IPS-18a (cell line): ENCODE measurements at regions not wholly inside any gene's neighbourhood (a gene's known extent, or its start where the extent isn't known, plus 50 kb on each side); places are given as distances from the start of the nearest gene placed in this dataset.

Experiments
- H3K27ac ChIP-seq: one replicate; pipeline ENCODE4 v1.5.1; 2013; ENCODE audit warnings: low read length
- H3K27me3 ChIP-seq: one replicate; pipeline ENCODE4 v1.6.1; 2013; ENCODE audit warnings: mild to moderate bottlenecking, low read length; ENCODE audit not compliant: control insufficient read depth, insufficient read depth
- H3K36me3 ChIP-seq: one replicate; pipeline ENCODE4 v1.6.1; 2013; ENCODE audit warnings: low read depth, low read length; ENCODE audit not compliant: control insufficient read depth
- H3K4me1 ChIP-seq: one replicate; pipeline ENCODE4 v1.6.1; 2013; ENCODE audit warnings: low read depth, low read length; ENCODE audit not compliant: control insufficient read depth
- H3K4me3 ChIP-seq: one replicate; pipeline ENCODE4 v1.5.1; 2013; ENCODE audit warnings: low read length
- H3K9ac ChIP-seq: one replicate; pipeline ENCODE4 v1.6.1; 2013; ENCODE audit warnings: mild to moderate bottlenecking, low read length, moderate library complexity
- H3K9me3 ChIP-seq: one replicate; pipeline ENCODE4 v1.6.1; 2013; ENCODE audit warnings: low read depth, low read length; ENCODE audit not compliant: control insufficient read depth

DNA sequence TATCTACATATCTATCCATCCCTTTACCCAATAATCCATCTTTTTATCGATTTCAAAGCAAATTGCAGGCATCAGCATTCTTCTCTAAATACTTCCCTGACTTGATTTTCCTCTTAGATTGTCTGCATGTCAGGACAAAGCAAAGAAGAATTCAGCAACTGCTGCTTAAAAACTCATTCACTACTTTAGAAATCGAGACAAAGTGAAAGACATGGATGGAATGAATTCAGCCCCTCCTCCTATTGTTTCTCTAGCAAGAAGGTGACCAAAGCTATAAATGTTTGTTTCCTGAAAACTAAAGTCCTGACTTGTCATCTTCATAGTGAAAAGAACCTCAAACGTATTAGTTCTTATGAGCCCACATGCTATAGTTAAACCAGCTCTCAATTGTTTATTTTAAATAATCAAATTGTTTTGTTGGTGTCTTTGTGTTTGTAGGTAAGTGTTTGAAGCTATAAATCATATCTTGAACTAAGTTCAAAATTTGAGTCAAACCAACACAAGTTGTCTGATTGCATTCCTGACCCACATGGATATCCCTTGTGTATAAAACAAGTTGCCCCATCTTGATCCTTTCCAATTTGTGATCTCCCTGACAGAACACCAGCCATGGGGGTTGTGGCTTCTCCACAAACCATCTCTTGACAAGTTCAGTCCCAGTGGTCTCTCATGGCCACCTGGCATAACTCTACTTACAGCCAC lies 58.6 kb upstream of the ARHGAP5 start:
- peaks cover 8% of the 10 kb centered on the region for H3K9me3 ChIP-seq

DNA sequence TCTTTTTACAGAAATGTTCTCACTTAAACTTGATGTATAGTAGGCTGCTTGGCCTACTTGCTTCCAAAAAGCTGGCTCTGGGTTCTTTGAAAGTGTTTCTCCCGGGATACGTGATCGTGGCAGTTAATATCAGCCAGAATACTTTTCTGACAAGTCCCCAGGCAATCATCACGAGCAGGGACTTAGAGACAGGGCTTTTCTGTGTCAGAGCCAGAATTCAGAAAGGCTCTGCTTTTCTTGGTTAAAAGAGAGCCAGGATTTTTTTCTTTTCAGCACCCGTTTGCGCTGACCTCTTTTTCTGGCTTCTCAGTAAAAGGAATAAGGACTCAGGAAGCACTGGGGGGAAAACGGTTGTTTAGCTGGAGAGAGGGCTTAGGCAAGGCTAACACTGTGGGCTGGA lies 57.8 kb upstream of the ARHGAP5 start:
- H3K4me3 ChIP-seq, result no peak overlapping the region
- peaks cover 8% of the 10 kb centered on the region for H3K9me3 ChIP-seq

More for the DNA sequence above, 58.6 kb upstream of the ARHGAP5 start:
- no peaks in the 10 kb centered on the region for H3K27me3 ChIP-seq
- no peak overlapping the region for H3K9ac ChIP-seq
- H3K27ac ChIP-seq, result no peak overlapping the region
- H3K36me3 ChIP-seq, result no peaks in the 10 kb centered on the region
- H3K4me1 ChIP-seq, result no peaks in the 10 kb centered on the region
- H3K4me3 ChIP-seq, result no peak overlapping the region

DNA sequence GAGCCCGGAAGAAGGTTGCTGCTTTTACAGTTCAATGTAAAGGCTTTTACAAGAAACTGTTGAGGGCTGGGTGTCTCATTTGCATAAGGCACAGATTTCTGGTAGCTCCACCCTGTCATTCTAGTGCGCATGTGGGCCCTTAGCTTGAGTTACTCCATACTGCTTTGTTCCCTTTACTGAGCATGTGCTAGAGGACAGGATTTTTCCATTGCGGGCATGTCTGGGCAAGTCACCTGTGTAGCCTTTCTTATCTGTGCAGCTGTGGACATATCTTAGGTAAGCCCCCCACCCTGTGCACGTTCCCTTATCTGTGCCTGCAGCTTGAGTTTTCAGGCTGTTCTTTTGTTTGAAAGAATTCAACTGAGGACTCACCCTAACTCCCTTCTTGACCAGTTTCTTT lies 56.2 kb upstream of the ARHGAP5 start:
- Histone ChIP-seq H3K4me1 (no peaks in the 10 kb centered on the region), H3K27ac (no peak overlapping the region), H3K27me3 (no peaks in the 10 kb centered on the region), H3K9ac (no peak overlapping the region), H3K4me3 (no peak overlapping the region), H3K36me3 (no peaks in the 10 kb centered on the region), H3K9me3 (peaks cover 8% of the 10 kb centered on the region)

More for the DNA sequence above, 57.8 kb upstream of the ARHGAP5 start:
- Histone ChIP-seq H3K27ac (no peak overlapping the region), H3K9ac (no peak overlapping the region), H3K27me3 (no peaks in the 10 kb centered on the region), H3K4me1 (no peaks in the 10 kb centered on the region), H3K36me3 (no peaks in the 10 kb centered on the region)

DNA sequence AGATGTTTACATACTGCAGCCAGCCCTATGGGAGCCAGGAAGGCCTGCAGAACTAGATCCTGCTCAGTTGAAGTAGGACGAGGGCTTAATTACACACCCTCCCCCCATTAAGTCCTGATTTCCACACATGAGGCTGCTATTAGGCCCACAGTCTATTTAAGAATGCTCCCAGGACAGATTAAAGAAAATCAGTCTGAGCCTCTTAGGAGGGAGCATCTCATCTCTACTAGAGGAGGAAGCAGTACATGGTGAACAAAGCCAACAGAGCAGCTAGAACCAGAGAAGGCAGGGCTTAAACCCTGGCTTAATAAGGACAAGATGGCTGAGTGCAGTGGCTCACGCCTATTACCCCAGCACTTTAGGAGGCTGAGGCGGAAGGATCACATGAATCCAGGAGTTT lies 55.8 kb upstream of the ARHGAP5 start:
- Histone ChIP-seq H3K9me3 (peaks cover 8% of the 10 kb centered on the region), H3K27ac (no peak overlapping the region), H3K36me3 (no peaks in the 10 kb centered on the region), H3K4me1 (no peaks in the 10 kb centered on the region), H3K27me3 (no peaks in the 10 kb centered on the region), H3K9ac (no peak overlapping the region), H3K4me3 (no peak overlapping the region)

DNA sequence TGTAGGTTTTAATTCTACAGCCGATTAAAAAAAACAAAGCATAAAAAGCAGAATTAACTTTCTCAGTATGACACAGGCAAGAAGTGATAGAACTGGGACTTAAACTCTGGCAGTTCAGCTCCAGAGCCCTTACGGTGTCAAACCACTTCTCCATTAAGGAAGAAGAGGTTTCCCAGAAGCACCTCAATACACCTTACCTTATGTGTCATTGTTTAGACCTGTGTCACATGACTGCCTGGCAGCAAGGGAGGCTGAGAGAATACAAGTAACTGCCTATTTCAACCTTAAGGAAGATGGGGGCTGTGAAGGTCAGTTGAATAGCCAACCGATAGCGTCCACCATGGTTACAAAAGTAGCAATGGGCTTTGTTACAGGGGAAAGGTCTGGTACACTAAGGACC lies 54.6 kb upstream of the ARHGAP5 start:
- H3K27me3 ChIP-seq, result no peaks in the 10 kb centered on the region
- no peaks in the 10 kb centered on the region for H3K36me3 ChIP-seq
- H3K27ac ChIP-seq, result no peak overlapping the region
- H3K9me3 ChIP-seq, result peaks cover 8% of the 10 kb centered on the region
- H3K9ac ChIP-seq, result no peak overlapping the region
- H3K4me1 ChIP-seq, result no peaks in the 10 kb centered on the region
- H3K4me3 ChIP-seq, result no peak overlapping the region

DNA sequence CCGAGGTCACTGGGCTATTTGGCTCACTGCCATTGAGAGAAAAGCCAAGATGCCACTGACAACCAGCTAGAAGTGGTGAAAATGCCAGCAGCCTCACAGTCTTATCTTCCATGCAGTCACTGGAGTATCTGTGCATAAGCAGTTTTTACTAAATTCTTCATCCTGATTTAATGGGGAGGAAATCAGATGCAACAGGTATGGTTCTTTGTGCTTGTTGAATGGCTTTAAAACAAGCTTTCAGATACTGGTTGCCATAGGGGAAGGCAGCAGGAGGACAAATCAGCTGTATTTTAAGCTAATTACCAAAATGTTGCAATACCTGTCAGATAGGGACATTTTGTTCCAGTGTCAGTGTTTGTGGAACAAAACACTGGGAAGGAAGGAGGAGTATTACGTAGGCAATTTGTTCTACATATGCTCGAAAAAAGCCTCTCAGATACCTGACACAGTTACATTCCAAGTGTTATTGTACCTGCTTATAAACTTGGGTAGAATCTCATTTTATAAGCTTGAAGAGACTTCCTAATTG lies 54.1 kb upstream of the ARHGAP5 start:
- Histone ChIP-seq H3K36me3 (no peaks in the 10 kb centered on the region), H3K9me3 (peaks cover 8% of the 10 kb centered on the region), H3K9ac (no peak overlapping the region), H3K4me1 (no peaks in the 10 kb centered on the region), H3K27ac (no peak overlapping the region), H3K27me3 (no peaks in the 10 kb centered on the region), H3K4me3 (no peak overlapping the region)

DNA sequence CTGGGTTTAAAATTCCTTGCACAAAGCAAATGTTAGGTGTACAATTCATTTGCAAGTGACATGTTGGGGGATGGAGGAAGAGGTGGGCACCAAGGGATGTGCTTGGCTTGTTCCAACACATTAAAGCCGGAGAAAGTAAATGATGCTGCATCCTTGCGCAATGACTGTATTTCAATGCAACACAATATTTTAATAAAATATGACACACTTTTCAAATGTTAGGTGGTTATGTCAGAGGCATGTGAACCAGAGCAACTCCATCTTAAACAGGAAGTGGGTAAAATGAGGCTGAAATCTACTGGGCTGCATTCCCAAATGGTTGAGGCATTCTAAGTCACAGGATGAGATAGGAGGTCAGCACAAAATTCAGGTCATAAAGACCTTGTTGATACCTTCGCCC lies 53.6 kb upstream of the ARHGAP5 start:
- Histone ChIP-seq H3K4me1 (no peaks in the 10 kb centered on the region), H3K4me3 (no peak overlapping the region), H3K9me3 (peaks cover 8% of the 10 kb centered on the region), H3K27me3 (no peaks in the 10 kb centered on the region), H3K27ac (no peak overlapping the region), H3K36me3 (no peaks in the 10 kb centered on the region), H3K9ac (no peak overlapping the region)

DNA sequence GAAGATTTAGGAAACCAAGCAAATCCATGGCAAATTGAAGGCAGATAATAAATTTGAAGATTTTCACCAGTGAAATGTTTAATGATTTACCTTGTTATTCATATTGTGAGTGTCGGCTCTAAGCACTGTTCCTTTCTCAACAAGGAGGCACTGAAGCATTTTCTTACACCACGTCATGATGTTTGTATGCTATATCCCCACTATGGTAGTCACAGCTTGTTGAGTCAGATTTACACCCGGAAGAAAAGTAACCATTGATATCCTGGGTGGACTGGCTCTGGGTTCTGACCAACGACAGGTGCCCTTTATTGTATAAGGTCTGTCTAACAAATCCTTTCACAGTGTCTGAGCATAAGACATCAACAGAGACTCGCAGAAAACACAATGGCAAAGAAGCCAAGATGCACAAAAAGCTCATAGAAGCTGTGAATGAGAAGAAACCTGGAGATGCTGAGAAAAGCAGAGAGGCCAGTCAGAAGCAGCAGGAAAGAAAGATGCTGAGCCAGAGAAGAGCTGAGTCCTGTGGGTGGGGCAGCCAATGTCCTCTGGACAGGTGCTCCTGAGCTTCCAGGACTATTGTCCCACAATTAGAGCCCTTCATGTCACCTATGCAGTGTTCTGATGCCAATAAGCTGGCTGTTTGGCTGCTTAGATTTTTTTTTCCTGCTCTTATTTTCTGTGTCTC lies 49.7 kb upstream of the ARHGAP5 start:
- no peaks in the 10 kb centered on the region for H3K9me3 ChIP-seq
- H3K9ac ChIP-seq, result no peak overlapping the region
- no peaks in the 10 kb centered on the region for H3K4me1 ChIP-seq
- H3K27me3 ChIP-seq, result no peaks in the 10 kb centered on the region
- H3K36me3 ChIP-seq, result no peaks in the 10 kb centered on the region
- H3K27ac ChIP-seq, result no peak overlapping the region
- H3K4me3 ChIP-seq, result no peak overlapping the region
